H9 (cell line): ENCODE measurements at regions not wholly inside any gene's neighbourhood (a gene's known extent, or its start where the extent isn't known, plus 50 kb on each side); places are given as distances from the start of the nearest gene placed in this dataset.

Experiments
- DNase-seq: peaks from one replicate; pipeline ENCODE4 v3.0.0-alpha.2; 2017
- H2AFZ ChIP-seq: one replicate; pipeline ENCODE4 v1.6.1; 2013; ENCODE audit warnings: mild to moderate bottlenecking, low read length, control low read depth, moderate library complexity
- H2AK5ac ChIP-seq: 2 replicates; pipeline ENCODE4 v1.6.1; 2013; ENCODE audit warnings: low read length, control low read depth, mixed read lengths; ENCODE audit not compliant: insufficient read length
- H2BK120ac ChIP-seq: one replicate; pipeline ENCODE4 v1.6.1; 2013; ENCODE audit warnings: low read depth, mild to moderate bottlenecking, low read length, control low read depth, inconsistent platforms; ENCODE audit not compliant: poor library complexity, severe bottlenecking
- H2BK12ac ChIP-seq: 2 replicates; pipeline ENCODE4 v1.6.1; 2013; ENCODE audit warnings: low read length, control low read depth, mixed read lengths, low read depth; ENCODE audit not compliant: insufficient read length
- H2BK15ac ChIP-seq: 2 replicates; pipeline ENCODE4 v1.6.1; 2013; ENCODE audit warnings: low read depth, low read length, control low read depth
- H2BK20ac ChIP-seq: one replicate; pipeline ENCODE4 v1.6.1; 2013; ENCODE audit warnings: low read depth, mild to moderate bottlenecking, low read length, control low read depth, inconsistent platforms; ENCODE audit not compliant: poor library complexity, severe bottlenecking
- H2BK5ac ChIP-seq: 2 replicates; pipeline ENCODE4 v1.6.1; 2013; ENCODE audit warnings: low read length, control low read depth, mixed read lengths; ENCODE audit not compliant: insufficient read length
- H3K14ac ChIP-seq: 2 replicates; pipeline ENCODE4 v1.6.1; 2013; ENCODE audit warnings: low read length, control low read depth; ENCODE audit not compliant: insufficient read depth
- H3K18ac ChIP-seq: 2 replicates; pipeline ENCODE4 v1.6.1; 2013; ENCODE audit warnings: low read depth, mild to moderate bottlenecking, mixed read lengths, low read length, control low read depth; ENCODE audit not compliant: insufficient read length
- H3K23ac ChIP-seq: 2 replicates; pipeline ENCODE4 v1.6.1; 2013; ENCODE audit warnings: low read length, control low read depth, mixed read lengths, low read depth; ENCODE audit not compliant: insufficient read length
- H3K23me2 ChIP-seq: 2 replicates; pipeline ENCODE4 v1.6.1; 2013; ENCODE audit warnings: low read depth, mild to moderate bottlenecking, mixed read lengths, low read length, control low read depth; ENCODE audit not compliant: insufficient read length, poor library complexity, severe bottlenecking
- H3K27ac ChIP-seq: 2 replicates; pipeline ENCODE4 v1.5.1; 2013; ENCODE audit warnings: low read length, control low read depth, mixed read lengths, low read depth; ENCODE audit not compliant: insufficient read length
- H3K27me3 ChIP-seq: 2 replicates; pipeline ENCODE4 v1.6.1; 2013; ENCODE audit warnings: low read length, control low read depth, inconsistent platforms; ENCODE audit not compliant: insufficient read depth
- H3K4ac ChIP-seq: 2 replicates; pipeline ENCODE4 v1.6.1; 2013; ENCODE audit warnings: low read depth, mild to moderate bottlenecking, control low read depth, inconsistent platforms, low read length, moderate library complexity
- H3K4me1 ChIP-seq: 2 replicates; pipeline ENCODE4 v1.6.1; 2013; ENCODE audit warnings: low read length, control low read depth, inconsistent platforms; ENCODE audit not compliant: insufficient read depth
- H3K4me2 ChIP-seq: 2 replicates; pipeline ENCODE4 v1.6.1; 2013; ENCODE audit warnings: low read length, control low read depth, mixed read lengths; ENCODE audit not compliant: insufficient read length, insufficient read depth
- H3K56ac ChIP-seq: 2 replicates; pipeline ENCODE4 v1.6.1; 2013; ENCODE audit warnings: low read depth, mild to moderate bottlenecking, mixed read lengths, low read length, control low read depth; ENCODE audit not compliant: insufficient read length
- H3K79me1 ChIP-seq: 2 replicates; pipeline ENCODE4 v1.6.1; 2013; ENCODE audit warnings: low read depth, mild to moderate bottlenecking, moderate library complexity, low read length, control low read depth, inconsistent platforms; ENCODE audit not compliant: insufficient read depth, poor library complexity, severe bottlenecking
- H3K79me2 ChIP-seq: 2 replicates; pipeline ENCODE4 v1.6.1; 2013; ENCODE audit warnings: low read length, control low read depth, inconsistent platforms; ENCODE audit not compliant: insufficient read depth
- H3K9ac ChIP-seq: 2 replicates; pipeline ENCODE4 v1.6.1; 2013; ENCODE audit warnings: low read length, control low read depth, mixed read lengths; ENCODE audit not compliant: insufficient read length; ENCODE audit errors: extremely low read depth
- H3K9me3 ChIP-seq: one replicate; pipeline ENCODE4 v1.6.1; 2013; ENCODE audit warnings: low read depth, low read length, inconsistent platforms; ENCODE audit not compliant: control insufficient read depth
- H3T11ph ChIP-seq: one replicate; pipeline ENCODE4 v1.6.1; 2013; ENCODE audit warnings: mild to moderate bottlenecking, low read length, control low read depth, inconsistent platforms
- H4K20me1 ChIP-seq: one replicate; pipeline ENCODE4 v1.6.1; 2013; ENCODE audit not compliant: control insufficient read depth, insufficient read length, insufficient read depth
- H4K5ac ChIP-seq: 2 replicates; pipeline ENCODE4 v1.6.1; 2013; ENCODE audit warnings: low read depth, mild to moderate bottlenecking, mixed read lengths, low read length, control low read depth; ENCODE audit not compliant: insufficient read length
- H4K8ac ChIP-seq: replicated peaks from 2 replicates; pipeline ENCODE4 v1.6.1; 2013; ENCODE audit warnings: low read length, control low read depth, mixed read lengths, low read depth; ENCODE audit not compliant: insufficient read length
- H4K91ac ChIP-seq: 2 replicates; pipeline ENCODE4 v1.6.1; 2013; ENCODE audit warnings: low read depth, mild to moderate bottlenecking, moderate library complexity, mixed read lengths, low read length, control low read depth; ENCODE audit not compliant: insufficient read length
- H3K27ac Mint-ChIP-seq, 3 experiments: 2 replicates in 2 of 3; 3 replicates in 1 of 3; pipeline ENCODE4 v1.8.0; 2020 to 2021; ENCODE audit warnings: mixed read lengths in 3 of 3, mild to moderate bottlenecking in 1 of 3, moderate library complexity in 1 of 3
- H3K27me3 Mint-ChIP-seq: 2 replicates; pipeline ENCODE4 v1.8.0; 2021; ENCODE audit warnings: low read depth, mild to moderate bottlenecking, moderate library complexity, mixed read lengths
- H3K36me3 Mint-ChIP-seq, 3 experiments: 2 replicates in 2 of 3; 3 replicates in 1 of 3; pipeline ENCODE4 v1.8.0; 2020 to 2021; ENCODE audit warnings: low read depth in 3 of 3, mixed read lengths in 3 of 3; ENCODE audit not compliant: insufficient read depth in 1 of 3
- H3K4me1 Mint-ChIP-seq, 2 experiments: 2 replicates each; pipeline ENCODE4 v1.8.0; 2020; ENCODE audit warnings: mixed read lengths in 2 of 2
- H3K4me3 Mint-ChIP-seq, 2 experiments: 2 replicates in 1 of 2; 3 replicates in 1 of 2; pipeline ENCODE4 v1.8.0; 2020 to 2021; ENCODE audit warnings: mild to moderate bottlenecking in 2 of 2, mixed read lengths in 2 of 2, moderate library complexity in 1 of 2
- H3K9me3 Mint-ChIP-seq, 2 experiments: 2 replicates in 1 of 2; 3 replicates in 1 of 2; pipeline ENCODE4 v1.8.0; 2020; ENCODE audit warnings: mild to moderate bottlenecking in 2 of 2, mixed read lengths in 2 of 2, moderate library complexity in 1 of 2
- CTCF ChIP-seq: fragments of 200-600 bp; sonication (generic); conservative IDR thresholded peaks from 3 replicates; pipeline ENCODE4 v1.8.0; 2021; ENCODE audit warnings: antibody characterized with exemption, mild to moderate bottlenecking
- WGBS: extraction: QIAGEN DNeasy Blood & Tissue Kit; methylation state at CpG from one replicate; pipeline ENCODE4 v1.1.7; 2013; ENCODE audit warnings: missing lambda C conversion rate, low lambda C conversion rate, mixed read lengths; ENCODE audit not compliant: insufficient read length; ENCODE audit errors: extremely low coverage; 5-methylcytosine and 5-hydroxymethylcytosine counted together

DNA sequence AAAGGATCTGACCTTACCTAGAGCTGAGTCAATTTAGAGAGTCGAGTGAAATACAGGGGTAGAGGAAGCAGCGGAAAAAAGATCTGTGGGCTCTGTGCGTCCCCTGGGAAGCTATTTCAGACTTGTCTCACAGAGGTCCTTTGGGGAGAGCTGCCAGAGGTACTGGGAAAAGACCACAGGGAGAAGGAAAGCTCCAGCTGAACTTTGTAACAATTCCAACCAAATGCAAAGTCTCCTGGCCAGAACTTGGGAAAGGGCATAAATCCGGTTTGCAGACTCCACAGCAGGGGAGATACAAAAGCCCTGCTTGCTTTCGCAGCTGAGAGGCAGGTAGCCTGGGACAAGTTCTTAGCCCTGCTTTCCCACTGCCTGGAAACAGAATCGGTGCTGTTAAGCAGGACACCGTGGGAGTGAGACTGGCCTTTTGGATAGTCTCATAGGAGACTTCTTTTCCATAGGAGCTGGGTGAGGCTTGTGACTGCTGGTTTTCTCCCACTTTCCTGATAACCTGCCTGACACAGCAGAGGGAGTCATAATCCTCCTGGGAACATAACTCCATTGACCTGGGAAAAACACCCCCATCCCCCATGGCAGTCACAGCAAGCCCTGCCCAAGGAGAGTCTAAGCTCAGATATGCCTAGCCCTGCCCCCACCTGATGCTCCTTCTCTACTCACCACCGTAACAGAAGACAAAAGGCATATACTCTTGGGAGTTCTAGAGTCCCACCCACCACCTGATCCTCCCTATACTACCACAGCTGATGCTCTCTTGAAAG lies 926.2 kb downstream of the KCNMA1 start:
- Histone ChIP-seq H3K14ac (no peak overlapping the region), H3K56ac (no peak overlapping the region), H3K9ac (no peak overlapping the region), H3K23me2 (no peaks in the 10 kb centered on the region), H3K18ac (no peak overlapping the region), H2AK5ac (no peak overlapping the region), H3K27me3 (no peaks in the 10 kb centered on the region), H4K20me1 (no peaks in the 10 kb centered on the region), H2BK120ac (no peak overlapping the region), H4K5ac (no peak overlapping the region), H4K8ac (no peak overlapping the region), H3K9me3 (no peaks in the 10 kb centered on the region), H4K91ac (no peak overlapping the region), H3T11ph (no peak overlapping the region), H3K4me2 (no peak overlapping the region), H3K4ac (no peak overlapping the region), H2BK5ac (no peak overlapping the region), H2AFZ (peak overlapping the region; percentile 34), H2BK15ac (no peak overlapping the region), H3K79me2 (no peaks in the 10 kb centered on the region), H2BK20ac (no peak overlapping the region), H3K79me1 (no peaks in the 10 kb centered on the region), H3K23ac (no peak overlapping the region), H2BK12ac (no peak overlapping the region), H3K4me1 (no peaks in the 10 kb centered on the region), H3K27ac (no peak overlapping the region)
- Mint-ChIP-seq H3K4me3 (no peak overlapping the region; a peak in 1 of 5 replicates), H3K4me1 (peaks cover 16 to 17% of the 10 kb centered on the region in 2 experiments), H3K36me3 (peaks cover 0 to 17% (median 0%) of the 10 kb centered on the region in 3 experiments; a peak in 2 of 7 replicates), H3K27me3 (no peaks in the 10 kb centered on the region), H3K27ac (peak overlapping the region in 1 of 3 experiments; percentile 58; a peak in 1 of 7 replicates), H3K9me3 (peaks cover 7 to 14% of the 10 kb centered on the region in 2 experiments; a peak in 4 of 5 replicates)
- no CpG with 5 or more reads among the region's 8 CpGs for WGBS
- TF ChIP-seq CTCF: no peak
- no peak for DNase-seq
